ENCODE measurements at regions not wholly inside any gene's neighbourhood (a gene's known extent, or its start where the extent isn't known, plus 50 kb on each side); places are given as distances from the start of the nearest gene placed in this dataset.

GRCh38 chr7:112882511-112882910, 92.3 kb upstream of the TMEM168 start:
- H3K27me3 Mint-ChIP-seq (ENCODE audit: insufficient read depth): no peaks in the 10 kb centered on the region; the same call in 1 of the 2 replicates
- H3K36me3 Mint-ChIP-seq (ENCODE audit: low read depth): peaks cover 22% of the 10 kb centered on the region
- TF ChIP-seq CTCF (IDR thresholded peaks at IDR 0.05): no peak
- H3K9me3 Mint-ChIP-seq: no peaks in the 10 kb centered on the region
- H3K27ac Mint-ChIP-seq: no peak overlapping the region
- no peak for DNase-seq
- peaks cover 30% of the 10 kb centered on the region for H3K4me1 Mint-ChIP-seq (ENCODE audit: low read depth)
- H3K4me3 Mint-ChIP-seq: no peak overlapping the region

GRCh38 chr7:112882022-112882421, 91.8 kb upstream of the TMEM168 start:
- peaks cover 22% of the 10 kb centered on the region for H3K36me3 Mint-ChIP-seq (ENCODE audit: low read depth)
- peaks cover 32% of the 10 kb centered on the region for H3K4me1 Mint-ChIP-seq (ENCODE audit: low read depth)
- no peak overlapping the region for H3K27ac Mint-ChIP-seq
- H3K4me3 Mint-ChIP-seq: no peak overlapping the region
- H3K9me3 Mint-ChIP-seq: no peaks in the 10 kb centered on the region
- no peaks in the 10 kb centered on the region; the same call in 1 of the 2 replicates for H3K27me3 Mint-ChIP-seq (ENCODE audit: insufficient read depth)
- no peak for TF ChIP-seq CTCF (IDR thresholded peaks at IDR 0.05)
- no peak for DNase-seq

GRCh38 chr7:112880818-112881418, 90.7 kb upstream of the TMEM168 start:
- DNase-seq: no peak
- TF ChIP-seq CTCF (IDR thresholded peaks at IDR 0.05): no peak
- H3K27me3 Mint-ChIP-seq (ENCODE audit: insufficient read depth): no peaks in the 10 kb centered on the region; the same call in 1 of the 2 replicates
- H3K27ac Mint-ChIP-seq: no peak overlapping the region
- no peaks in the 10 kb centered on the region for H3K9me3 Mint-ChIP-seq
- H3K4me3 Mint-ChIP-seq: no peak overlapping the region
- peaks cover 18% of the 10 kb centered on the region for H3K36me3 Mint-ChIP-seq (ENCODE audit: low read depth)
- H3K4me1 Mint-ChIP-seq (ENCODE audit: low read depth): peaks cover 40% of the 10 kb centered on the region

GRCh38 chr7:112877691-112878460, 87.7 kb upstream of the TMEM168 start:
- Mint-ChIP-seq H3K27me3 (ENCODE audit: insufficient read depth) (no peaks in the 10 kb centered on the region; the same call in 1 of the 2 replicates), H3K36me3 (ENCODE audit: low read depth) (peaks cover 11% of the 10 kb centered on the region; the same call in 1 of the 2 replicates), H3K4me3 (no peak overlapping the region), H3K27ac (peak overlapping the region; percentile 56), H3K9me3 (no peaks in the 10 kb centered on the region), H3K4me1 (ENCODE audit: low read depth) (peaks cover 47% of the 10 kb centered on the region)
- peak; percentile 1 for DNase-seq
- TF ChIP-seq CTCF (IDR thresholded peaks at IDR 0.05): no peak

- Mint-ChIP-seq H3K4me1 (ENCODE audit: low read depth) (peaks cover 53% of the 10 kb centered on the region), H3K27me3 (ENCODE audit: insufficient read depth) (no peaks in the 10 kb centered on the region; the same call in 1 of the 2 replicates), H3K9me3 (no peaks in the 10 kb centered on the region), H3K36me3 (ENCODE audit: low read depth) (peaks cover 11% of the 10 kb centered on the region; the same call in 1 of the 2 replicates), H3K27ac (no peak overlapping the region; the same call in 1 of the 2 replicates), H3K4me3 (no peak overlapping the region)
- no peak for DNase-seq
- TF ChIP-seq CTCF (IDR thresholded peaks at IDR 0.05): no peak
Measured at GRCh38 chr7:112876877-112877276, 86.7 kb upstream of the TMEM168 start.
